RWPE1 (cell line): ENCODE measurements at regions not wholly inside any gene's neighbourhood (a gene's known extent, or its start where the extent isn't known, plus 50 kb on each side); places are given as distances from the start of the nearest gene placed in this dataset.

Source experiments
- CTCF ChIA-PET: fragments of 350-600 bp; sonication (Branson Sonifier 250); formaldehyde crosslinking; extraction: SDS; loops from one replicate; lab custom pipeline; 2021; lab: Yijun Ruan, JAX
- POLR2A ChIA-PET: fragments of 400-600 bp; formaldehyde crosslinking; extraction: SDS; loops from one replicate; lab custom pipeline; 2020; ENCODE audit warnings: antibody characterized with exemption; ENCODE audit not compliant: low non-redundant PET; lab: Yijun Ruan, JAX
- DNase-seq: peaks from one replicate; pipeline ENCODE4 v3.0.0; 2012; ENCODE audit warnings: low spot score
- H3K27ac ChIP-seq: fragments of 450-650 bp; 2 replicates; pipeline ENCODE4 v1.5.1; 2017
- CTCF ChIP-seq: fragments of 450-650 bp; conservative IDR thresholded peaks from 2 replicates; pipeline ENCODE4 v1.5.1; 2017; ENCODE audit warnings: low read depth, mild to moderate bottlenecking

DNA sequence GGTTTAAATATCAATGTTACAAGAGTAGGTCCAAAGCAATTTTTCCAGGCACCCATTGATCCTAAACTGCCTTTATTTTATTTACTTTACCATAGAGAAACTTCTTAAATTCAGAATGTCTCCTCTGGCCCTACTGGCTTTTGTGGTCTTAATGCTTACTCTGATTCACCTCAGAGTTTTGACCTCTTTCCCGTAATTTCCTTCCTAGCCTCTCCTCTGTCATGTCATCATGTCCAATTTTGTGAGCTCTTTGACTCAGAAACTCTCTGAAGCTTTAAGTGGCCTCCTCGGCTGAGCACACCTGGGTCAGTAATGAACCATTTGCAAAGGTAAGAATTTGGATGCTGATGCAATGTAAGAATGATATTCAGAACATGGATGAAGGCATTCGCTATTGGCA is 303.8 kb upstream of the CDH18 start:
- ChIA-PET CTCF (no interaction called here), POLR2A (no interaction called here)
- H3K27ac ChIP-seq, result no peak overlapping the region
- DNase-seq, result no peak
- TF ChIP-seq CTCF, result no peak

- no peak for DNase-seq
- CTCF ChIA-PET, result no interaction called here
- H3K27ac ChIP-seq, result no peak overlapping the region
- POLR2A ChIA-PET, result no interaction called here
- TF ChIP-seq CTCF, result no peak
Observed at GRCh38 chr5:20287640-20288039, 299.6 kb upstream of the CDH18 start.

DNA sequence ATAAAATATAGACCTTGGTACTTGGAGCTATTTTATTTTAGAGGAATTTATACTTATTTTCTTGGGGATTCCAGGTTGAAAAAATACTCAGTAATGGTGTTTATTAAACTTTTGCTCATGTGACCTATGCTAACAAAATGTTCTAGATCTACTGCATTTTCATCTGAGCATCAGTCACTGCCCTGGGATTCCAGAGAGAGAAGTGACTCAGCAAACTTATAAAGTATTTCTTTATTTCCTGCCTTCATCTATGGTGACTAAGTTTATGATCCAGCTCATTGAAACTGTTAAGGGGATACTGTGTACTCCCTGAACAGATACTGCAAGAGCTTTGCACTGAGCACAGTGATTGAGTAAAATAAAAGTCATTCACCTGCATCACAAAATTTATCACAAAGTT is 298.5 kb upstream of the CDH18 start:
- ChIA-PET CTCF (interaction anchor here (0.7 kb wide), 1 partner anchor 182 kb away, joined by 3 read pairs; no protein-coding TSS in a partner anchor), POLR2A (no interaction called here)
- no peak overlapping the region for H3K27ac ChIP-seq
- DNase-seq, result peak; percentile 43
- TF ChIP-seq CTCF, result no peak

DNA sequence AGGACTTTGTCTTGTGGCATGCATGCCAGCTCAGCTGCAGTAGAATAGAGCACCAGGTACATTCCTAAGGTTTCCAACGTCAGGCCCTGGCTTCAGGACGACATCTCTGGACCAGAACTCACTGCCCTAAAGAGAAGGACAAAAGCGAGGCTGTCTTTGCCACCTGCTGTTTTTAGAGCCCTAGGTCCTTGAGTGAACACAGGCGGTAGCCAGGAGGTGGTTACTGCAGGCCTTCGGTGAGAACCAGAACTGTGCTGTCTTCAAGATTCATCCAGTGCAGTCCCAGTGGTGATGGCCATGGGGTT is 288.9 kb upstream of the CDH18 start:
- no peak for DNase-seq
- TF ChIP-seq CTCF, result no peak
- CTCF ChIA-PET, result interaction anchor here (0.6 kb wide), 1 partner anchor 25 kb away, joined by 3 read pairs; no protein-coding TSS in a partner anchor
- POLR2A ChIA-PET, result no interaction called here
- peak overlapping the region; percentile 71 for H3K27ac ChIP-seq

DNA sequence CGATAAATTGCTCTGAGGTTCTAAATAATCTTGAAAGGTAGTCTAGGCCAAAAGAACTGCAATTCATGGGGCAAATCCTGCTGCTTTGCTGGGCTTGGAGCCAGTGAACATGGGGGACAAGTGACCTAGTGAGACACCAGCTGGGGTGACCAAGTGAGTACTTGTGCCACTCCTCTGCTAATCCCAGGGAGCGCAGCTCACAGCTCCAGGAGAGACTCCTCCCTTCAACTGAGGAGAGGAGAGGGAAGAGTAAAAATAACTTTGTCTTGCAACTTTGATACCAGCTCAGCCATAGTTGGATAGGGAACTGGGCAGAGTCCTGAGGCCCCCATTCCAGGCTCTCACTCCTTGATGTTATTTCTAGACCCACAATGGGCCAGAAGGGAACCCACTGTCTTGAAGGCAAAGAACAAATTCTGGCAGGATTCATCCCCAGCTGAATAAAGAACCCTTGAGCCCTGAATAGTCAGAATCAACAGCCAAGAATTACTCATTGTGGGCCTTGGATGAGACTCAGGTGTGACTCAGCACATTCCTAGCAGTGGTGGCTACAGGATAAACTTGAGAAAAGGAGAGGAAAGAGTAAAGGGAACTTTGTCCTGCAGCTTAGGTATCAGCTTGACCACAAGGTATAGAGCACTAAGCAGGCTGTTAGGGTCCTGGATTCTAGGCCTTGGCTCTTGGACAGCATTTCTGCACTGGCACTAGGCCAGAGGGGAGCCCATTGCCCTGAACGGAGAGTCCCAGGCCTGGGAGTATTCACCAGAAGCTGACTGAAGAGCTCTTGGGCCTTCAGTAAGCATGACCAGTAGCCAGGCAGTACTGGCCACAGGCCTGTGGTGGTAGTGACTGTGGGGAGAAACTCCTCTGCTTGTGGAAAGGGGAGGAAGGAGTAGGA is 288.3 kb upstream of the CDH18 start:
- ChIA-PET CTCF (interaction anchor here (0.6 kb wide), 2 partner anchors 26 to 170 kb away, joined by 3 read pairs; no protein-coding TSS in a partner anchor), POLR2A (no interaction called here)
- TF ChIP-seq CTCF, result no peak
- H3K27ac ChIP-seq, result peak overlapping the region; percentile 71
- DNase-seq, result peak; percentile 82

DNA sequence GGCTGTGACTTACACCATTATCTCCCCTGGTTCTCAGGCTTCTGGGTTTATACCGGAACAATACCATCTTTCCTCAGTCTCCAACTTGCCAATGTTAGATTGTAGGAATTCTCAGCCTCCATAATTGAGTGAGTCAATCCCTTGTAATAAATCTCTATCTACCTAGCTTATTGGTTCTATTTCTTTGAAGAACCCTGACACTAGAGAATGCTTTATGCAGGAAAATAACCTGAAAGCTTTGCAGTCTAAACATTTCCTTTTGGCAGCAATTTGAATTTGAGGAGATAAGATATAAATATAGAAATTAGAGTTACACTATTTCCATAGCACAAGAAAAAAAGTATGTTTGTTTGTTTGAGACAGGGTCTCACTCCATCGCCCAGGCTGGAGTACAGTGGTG is 278.1 kb upstream of the CDH18 start:
- DNase-seq, result peak; percentile 31
- no peak overlapping the region for H3K27ac ChIP-seq
- no peak for TF ChIP-seq CTCF
- CTCF ChIA-PET, result no interaction called here
- POLR2A ChIA-PET, result no interaction called here
